ENCODE measurements at regions not wholly inside any gene's neighbourhood (a gene's known extent, or its start where the extent isn't known, plus 50 kb on each side); places are given as distances from the start of the nearest gene placed in this dataset.

DNA sequence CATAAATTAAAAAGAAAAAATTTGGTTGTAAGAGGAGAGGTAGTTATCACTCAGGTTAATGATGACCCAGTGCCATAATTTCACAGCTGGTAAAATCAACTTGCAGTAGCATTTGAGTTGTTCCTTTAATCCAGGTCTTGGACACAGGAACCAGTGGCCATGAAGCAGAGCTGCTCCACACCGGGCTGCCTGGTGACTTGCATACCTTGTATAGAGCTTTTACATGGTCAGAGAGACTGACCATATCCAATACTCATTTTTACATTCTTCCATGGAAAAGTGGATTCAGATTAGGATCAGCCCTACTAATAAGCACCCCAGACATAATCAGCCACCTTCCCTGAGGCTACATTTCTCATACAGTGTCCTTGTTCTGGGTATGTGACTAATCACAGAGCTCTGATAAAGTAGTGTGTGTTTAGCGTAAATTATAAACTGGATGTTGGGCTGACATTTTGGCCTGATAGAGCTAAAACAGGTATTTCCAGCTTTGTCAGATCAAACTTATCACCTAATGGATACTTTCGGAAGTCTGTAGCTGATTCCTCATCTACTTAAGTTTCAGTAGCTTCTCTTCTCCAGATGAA lies 77.0 kb upstream of the ZSWIM6 start:
- TF ChIP-seq, protein P1, sequence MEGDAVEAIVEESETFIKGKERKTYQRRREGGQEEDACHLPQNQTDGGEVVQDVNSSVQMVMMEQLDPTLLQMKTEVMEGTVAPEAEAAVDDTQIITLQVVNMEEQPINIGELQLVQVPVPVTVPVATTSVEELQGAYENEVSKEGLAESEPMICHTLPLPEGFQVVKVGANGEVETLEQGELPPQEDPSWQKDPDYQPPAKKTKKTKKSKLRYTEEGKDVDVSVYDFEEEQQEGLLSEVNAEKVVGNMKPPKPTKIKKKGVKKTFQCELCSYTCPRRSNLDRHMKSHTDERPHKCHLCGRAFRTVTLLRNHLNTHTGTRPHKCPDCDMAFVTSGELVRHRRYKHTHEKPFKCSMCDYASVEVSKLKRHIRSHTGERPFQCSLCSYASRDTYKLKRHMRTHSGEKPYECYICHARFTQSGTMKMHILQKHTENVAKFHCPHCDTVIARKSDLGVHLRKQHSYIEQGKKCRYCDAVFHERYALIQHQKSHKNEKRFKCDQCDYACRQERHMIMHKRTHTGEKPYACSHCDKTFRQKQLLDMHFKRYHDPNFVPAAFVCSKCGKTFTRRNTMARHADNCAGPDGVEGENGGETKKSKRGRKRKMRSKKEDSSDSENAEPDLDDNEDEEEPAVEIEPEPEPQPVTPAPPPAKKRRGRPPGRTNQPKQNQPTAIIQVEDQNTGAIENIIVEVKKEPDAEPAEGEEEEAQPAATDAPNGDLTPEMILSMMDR (IDR thresholded peaks at IDR 0.05) = no peak
- TF ChIP-seq POLR2A (IDR thresholded peaks at IDR 0.05) = no peak
